ENCODE measurements at regions not wholly inside any gene's neighbourhood (a gene's known extent, or its start where the extent isn't known, plus 50 kb on each side); places are given as distances from the start of the nearest gene placed in this dataset.

GRCh38 chr3:38980938-38981337, 70.8 kb downstream of the SCN11A start:
- TF ChIP-seq CTCF (IDR thresholded peaks at IDR 0.05; ENCODE audit: insufficient read depth, low read length): no peak
- TF ChIP-seq GABPA (IDR thresholded peaks at IDR 0.05; ENCODE audit: low read depth): no peak
- TF ChIP-seq POLR2AphosphoS5 (IDR thresholded peaks at IDR 0.05; ENCODE audit: low read depth): no peak
- no peak for TF ChIP-seq REST (IDR thresholded peaks at IDR 0.05; ENCODE audit: insufficient replicate concordance, low read depth)
